ENCODE measurements at regions not wholly inside any gene's neighbourhood (a gene's known extent, or its start where the extent isn't known, plus 50 kb on each side); places are given as distances from the start of the nearest gene placed in this dataset.

GRCh38 chr20:33933469-33933909, 60.2 kb upstream of the RALY start (continued):
- no peak for TF ChIP-seq GLI4 (CRISPR knock-in tag; IDR thresholded peaks at IDR 0.05; ENCODE audit: borderline replicate concordance)
- 0 out of 2 replicates have a peak, but pooled peaks have one; percentile 68 for TF ChIP-seq ZNF383 (CRISPR knock-in tag; IDR thresholded peaks at IDR 0.05; ENCODE audit: borderline replicate concordance)
- TF ChIP-seq SP5 (CRISPR knock-in tag; IDR thresholded peaks at IDR 0.05; ENCODE audit: borderline replicate concordance, low read depth), result peak; percentile 1; the same call in 1 of the 2 replicates
- TF ChIP-seq ELF3 (CRISPR knock-in tag; IDR thresholded peaks at IDR 0.05), result 0 out of 2 replicates have a peak, but pooled peaks have one; percentile 48
- TF ChIP-seq ZFY (CRISPR knock-in tag; IDR thresholded peaks at IDR 0.05), result peak; percentile 83
- peak; percentile 56; the same call in 1 of the 2 replicates for TF ChIP-seq ZNF331 (CRISPR knock-in tag; IDR thresholded peaks at IDR 0.05)
- peak; percentile 56; the same call in 1 of the 2 replicates for TF ChIP-seq ZBTB25 (CRISPR knock-in tag; IDR thresholded peaks at IDR 0.05)
- TF ChIP-seq RAD21 (CRISPR knock-in tag; IDR thresholded peaks at IDR 0.05), result peak; percentile 99
- TF ChIP-seq IRF2 (CRISPR knock-in tag; IDR thresholded peaks at IDR 0.05), result peak; percentile 81
- TF ChIP-seq ELK4 (CRISPR knock-in tag; IDR thresholded peaks at IDR 0.05; ENCODE audit: borderline replicate concordance), result no peak
- no peak for TF ChIP-seq MAF1 (CRISPR knock-in tag; IDR thresholded peaks at IDR 0.05; ENCODE audit: borderline replicate concordance)
- TF ChIP-seq NFKB2 (CRISPR knock-in tag; IDR thresholded peaks at IDR 0.05; ENCODE audit: borderline replicate concordance), result no peak; the same call in 1 of the 2 replicates
- no peak for TF ChIP-seq ZNF558 (CRISPR knock-in tag; IDR thresholded peaks at IDR 0.05; ENCODE audit: borderline replicate concordance)
- no peak for TF ChIP-seq NFYB (CRISPR knock-in tag; IDR thresholded peaks at IDR 0.05)
- peak; percentile 92; the same call in 1 of the 2 replicates for TF ChIP-seq ZNF501 (CRISPR knock-in tag; IDR thresholded peaks at IDR 0.05)
- TF ChIP-seq ZNF574 (CRISPR knock-in tag; IDR thresholded peaks at IDR 0.05), result 0 out of 2 replicates have a peak, but pooled peaks have one; percentile 32
- TF ChIP-seq ZNF704 (CRISPR knock-in tag; IDR thresholded peaks at IDR 0.05; ENCODE audit: borderline replicate concordance), result 0 out of 2 replicates have a peak, but pooled peaks have one; percentile 73
- 0 out of 2 replicates have a peak, but pooled peaks have one; percentile 23 for TF ChIP-seq ZNF329 (CRISPR knock-in tag; IDR thresholded peaks at IDR 0.05; ENCODE audit: low read depth)
- no peak for TF ChIP-seq MAZ (IDR thresholded peaks at IDR 0.05; ENCODE audit: borderline replicate concordance, low read depth, low read length)
- TF ChIP-seq MAZ (CRISPR knock-in tag; IDR thresholded peaks at IDR 0.05; ENCODE audit: low read depth), result peak; percentile 83
- 0 out of 2 replicates have a peak, but pooled peaks have one; percentile 48 for TF ChIP-seq ZNF674 (CRISPR knock-in tag; IDR thresholded peaks at IDR 0.05; ENCODE audit: low read depth)
- TF ChIP-seq ZNF335 (CRISPR knock-in tag; IDR thresholded peaks at IDR 0.05), result peak; percentile 49; the same call in 1 of the 2 replicates
